HG02885 (cell line): ENCODE measurements at regions not wholly inside any gene's neighbourhood (a gene's known extent, or its start where the extent isn't known, plus 50 kb on each side); places are given as distances from the start of the nearest gene placed in this dataset.

Experiments used
- ATAC-seq: cut with Tn5 transposase; IDR thresholded peaks from one replicate; pipeline ENCODE4 v1.9.1; 2021; ENCODE audit warnings: mild to moderate bottlenecking; ENCODE audit not compliant: unreplicated experiment, poor library complexity

DNA sequence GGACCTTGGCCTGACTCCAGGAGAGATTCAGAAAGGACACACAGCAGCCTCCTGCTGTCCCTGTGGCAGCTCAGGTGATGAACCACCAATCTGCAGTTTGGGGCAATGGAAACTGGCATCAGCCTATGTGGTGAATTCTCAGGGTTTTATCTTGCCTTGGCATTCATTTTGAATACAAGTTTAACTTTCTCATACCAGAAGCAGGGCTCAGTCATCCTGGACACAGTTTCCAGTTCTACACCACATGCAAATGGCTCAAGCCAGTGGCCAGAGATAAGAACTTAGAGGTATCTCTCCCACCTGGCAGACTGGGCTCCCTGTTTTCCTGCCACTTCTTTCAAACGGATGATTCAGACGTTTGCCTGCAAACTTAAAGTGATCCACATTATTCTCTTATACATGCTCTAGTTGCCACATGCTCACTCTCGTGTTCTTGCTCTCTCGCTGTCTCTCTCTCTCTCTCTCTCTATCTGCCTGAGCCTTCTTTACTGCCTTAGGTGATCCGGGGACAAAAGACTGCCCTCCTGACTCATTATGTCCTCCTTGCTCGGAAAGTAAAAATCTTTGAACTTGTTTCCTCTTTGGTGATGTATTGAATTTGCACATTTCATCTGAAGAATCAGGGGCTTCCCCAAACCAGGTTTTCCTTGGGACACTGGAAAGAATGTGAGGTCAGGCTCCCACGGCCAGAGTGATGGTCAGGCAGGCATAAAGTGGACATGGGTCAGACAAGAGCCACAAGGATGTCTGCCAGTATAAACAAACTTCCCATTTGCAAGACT is 99.6 kb upstream of the STT3B start:
- no peak for ATAC-seq

DNA sequence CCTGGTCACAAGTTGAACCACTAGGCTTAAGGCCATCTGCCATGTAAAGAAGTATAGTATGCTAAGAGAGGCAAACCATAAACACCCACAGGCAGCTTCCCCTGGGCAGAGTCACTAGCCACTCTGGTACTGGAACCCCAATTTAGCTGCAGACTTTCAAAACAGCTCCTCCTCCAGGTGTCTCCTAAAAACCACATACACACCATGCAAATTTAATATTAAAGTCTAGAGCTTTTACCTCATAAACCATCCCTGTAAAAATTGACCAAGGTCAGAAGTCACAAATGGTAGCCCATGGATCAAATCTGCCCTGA is 99.1 kb upstream of the STT3B start:
- peak; percentile 55 for ATAC-seq

DNA sequence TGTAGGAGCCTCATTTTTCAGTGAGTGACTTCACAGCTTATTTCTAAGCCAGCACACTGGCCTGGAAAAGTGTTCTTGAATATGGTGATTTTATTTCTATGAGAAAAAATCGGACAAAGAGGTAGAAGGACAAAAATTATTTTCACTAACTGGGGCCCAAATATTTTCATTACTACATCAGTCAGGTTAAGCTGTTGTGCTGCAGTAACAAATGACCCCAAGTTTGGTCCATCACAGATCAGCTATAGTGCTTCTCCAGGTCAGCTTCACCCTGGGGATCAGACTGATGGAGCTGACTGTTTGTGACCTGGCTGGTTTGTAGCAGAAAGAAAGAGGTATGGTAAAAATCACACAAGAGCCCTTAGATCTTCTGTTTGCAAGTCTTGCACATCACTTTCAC is 97.9 kb upstream of the STT3B start:
- ATAC-seq, result no peak

DNA sequence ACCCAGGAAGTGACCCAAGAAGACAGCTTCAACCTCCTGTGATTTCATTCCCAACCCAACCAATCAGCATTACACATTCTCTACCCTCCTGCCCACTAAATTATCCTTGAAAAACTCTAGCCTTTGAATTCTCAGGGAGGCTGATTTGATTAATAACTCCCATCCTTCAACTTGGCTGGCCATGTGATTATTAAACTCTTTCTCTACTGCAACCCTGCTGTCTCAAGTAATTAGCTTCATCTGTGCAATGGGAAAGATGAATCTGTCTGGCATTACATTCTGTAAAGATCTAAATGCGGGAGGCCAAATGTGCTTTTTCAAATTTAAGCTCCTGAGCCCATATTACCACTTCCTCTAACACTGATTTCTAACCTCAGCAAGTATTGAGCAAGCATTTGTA is 95.9 kb upstream of the STT3B start:
- ATAC-seq, result no peak

DNA sequence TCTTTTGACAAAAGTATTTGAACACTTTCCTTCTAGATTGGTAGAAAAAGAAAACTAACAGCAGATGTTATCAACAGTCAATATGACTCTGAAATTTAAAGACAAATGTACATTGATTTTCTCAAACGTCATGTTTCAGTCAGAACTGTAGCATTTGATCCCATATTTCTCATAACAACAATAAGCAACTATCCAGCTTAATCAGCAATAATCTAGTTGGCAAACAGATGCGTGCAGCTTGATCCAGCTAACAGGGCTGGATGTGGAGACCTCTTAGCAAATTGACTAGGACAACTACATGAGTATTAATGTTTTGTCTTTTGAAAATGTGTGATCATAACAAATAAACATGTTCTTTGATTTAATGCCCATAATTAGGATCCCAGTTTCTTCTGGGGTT is 94.0 kb upstream of the STT3B start:
- ATAC-seq, result no peak

DNA sequence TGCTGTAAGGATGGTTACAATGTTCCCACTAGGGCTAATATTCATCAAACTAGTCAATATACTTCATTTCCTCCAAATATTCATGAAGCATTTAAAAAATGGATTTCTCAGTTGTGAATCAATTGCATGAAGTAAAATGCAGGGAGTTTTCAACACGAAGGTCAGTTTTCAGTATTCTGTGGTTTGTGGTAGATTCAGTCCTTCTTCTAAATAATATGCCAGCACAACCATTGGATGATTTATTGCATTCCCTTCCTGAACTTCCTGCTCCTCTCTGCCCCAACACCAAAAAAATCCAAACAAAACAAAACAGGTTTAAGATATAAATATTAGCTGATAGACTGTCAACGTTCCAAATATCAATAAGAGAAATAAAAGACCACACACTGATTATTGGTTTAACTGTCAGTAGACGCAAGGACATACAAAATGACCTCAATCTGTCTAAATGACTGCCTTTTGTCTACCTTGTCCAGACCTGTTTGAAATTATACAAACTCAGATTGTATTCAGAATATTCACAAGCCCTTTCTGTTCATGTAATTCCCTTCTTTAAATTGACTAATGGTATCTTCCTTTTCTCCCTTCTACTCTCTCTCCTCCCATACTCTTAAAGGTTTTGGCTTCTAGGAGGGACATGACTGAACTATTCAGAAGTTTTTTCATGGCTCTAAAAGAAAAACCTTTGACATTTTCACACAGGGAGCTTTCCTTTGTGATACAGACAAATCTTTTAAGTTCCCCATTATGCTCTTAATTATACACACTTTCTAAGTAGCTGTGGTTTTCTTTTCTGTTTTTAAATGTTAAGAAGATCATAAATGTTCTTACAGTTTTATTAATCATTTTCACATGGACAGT is 92.6 kb upstream of the STT3B start:
- ATAC-seq, result no peak

DNA sequence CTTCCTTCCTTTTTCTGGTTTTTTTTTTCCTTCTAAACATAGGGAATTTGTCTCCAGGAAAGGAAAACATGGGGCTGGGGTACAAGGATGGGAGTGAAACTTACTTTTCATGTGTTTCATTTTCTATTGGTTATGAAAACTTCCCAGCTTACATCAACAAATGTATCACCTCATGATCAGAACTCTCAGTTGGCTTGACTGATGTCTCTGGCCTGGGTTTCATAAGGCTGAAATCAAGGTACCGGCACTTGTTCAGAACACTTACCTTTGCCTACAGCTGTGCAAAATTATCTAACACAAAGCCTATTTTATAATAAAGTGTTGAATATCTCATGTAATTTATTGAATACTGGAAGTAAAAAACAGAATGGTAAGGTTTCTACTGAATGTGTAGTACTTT is 91.8 kb upstream of the STT3B start:
- ATAC-seq, result no peak

DNA sequence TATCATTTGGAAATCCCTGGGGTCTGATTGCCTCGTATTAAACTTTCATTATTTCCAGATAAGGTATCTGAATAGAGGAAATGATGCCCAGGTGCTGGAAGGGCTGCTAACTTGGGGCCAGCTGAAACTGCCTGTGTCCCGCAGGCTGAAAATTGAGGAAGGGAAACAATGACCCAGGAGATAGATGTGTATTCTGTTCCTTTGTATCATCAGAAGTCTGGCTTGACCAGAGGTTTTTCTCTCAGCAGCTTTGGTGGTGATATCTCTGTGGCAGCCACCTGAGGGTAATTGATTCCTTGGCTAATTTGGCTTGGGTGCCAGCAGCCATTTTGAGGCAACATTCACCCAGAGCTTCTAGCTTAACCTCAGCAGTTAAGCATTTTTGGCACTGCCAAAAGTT is 90.0 kb upstream of the STT3B start:
- ATAC-seq, result no peak

DNA sequence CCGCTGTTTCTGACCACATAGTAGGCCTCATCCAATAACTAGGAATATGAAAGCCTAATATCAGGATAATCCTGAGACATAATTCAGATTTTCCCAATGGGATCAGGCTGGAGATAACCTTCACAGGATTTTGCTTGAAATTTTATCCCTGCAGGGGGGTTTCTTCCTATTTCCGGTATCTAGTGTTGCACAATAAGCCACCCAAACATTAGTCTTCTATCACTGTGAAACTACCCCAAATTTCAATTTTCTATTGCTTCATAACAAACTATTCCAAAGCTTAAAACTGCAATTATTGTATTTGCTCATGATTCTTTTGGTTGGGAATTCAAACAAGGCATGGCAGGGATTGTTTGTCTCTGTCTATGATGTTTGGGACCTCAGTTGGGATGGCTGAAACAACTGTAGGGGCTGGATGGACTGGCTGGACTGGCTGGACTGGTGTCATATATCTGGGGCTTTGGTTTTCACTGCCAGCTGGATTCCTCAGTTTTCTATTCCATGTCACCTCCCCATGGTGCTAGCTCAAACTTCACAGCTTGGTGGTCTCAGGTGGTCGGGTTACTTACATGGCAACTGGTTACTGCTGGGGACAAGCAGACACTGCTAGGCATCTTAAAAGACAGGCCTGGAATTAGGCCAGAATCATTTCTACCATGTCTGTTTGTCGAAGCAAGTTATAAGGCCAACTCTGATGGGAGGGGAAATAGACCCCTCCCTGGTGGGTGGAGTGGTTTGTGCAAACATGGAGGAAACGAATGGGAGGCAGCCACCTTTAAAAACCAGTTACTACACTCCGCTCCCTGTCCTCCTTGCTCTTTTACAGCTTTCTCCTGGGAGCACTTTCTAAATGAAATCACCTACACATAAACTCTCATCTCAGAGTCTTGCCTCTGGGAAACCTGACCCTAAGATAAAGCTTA is 88.2 kb upstream of the STT3B start:
- no peak for ATAC-seq

DNA sequence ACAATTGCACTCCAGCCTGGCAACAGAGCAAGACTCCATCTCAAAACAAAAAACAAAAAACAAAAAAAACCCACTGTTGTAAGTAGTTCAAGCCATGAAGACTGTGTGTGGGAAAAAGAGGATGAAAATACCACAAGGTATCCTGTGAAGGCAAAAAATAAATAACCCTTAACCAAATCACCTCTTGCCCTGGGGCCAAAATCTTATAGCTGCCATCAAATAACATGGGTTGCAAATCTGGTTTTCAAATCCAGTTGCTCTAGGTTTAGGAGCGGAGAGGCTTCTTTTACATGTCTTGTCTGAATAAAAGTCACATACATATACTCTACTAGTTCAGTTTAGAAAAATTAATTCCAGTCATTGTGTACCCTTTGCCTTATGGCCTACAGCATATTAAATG is 87.0 kb upstream of the STT3B start:
- ATAC-seq, result no peak

DNA sequence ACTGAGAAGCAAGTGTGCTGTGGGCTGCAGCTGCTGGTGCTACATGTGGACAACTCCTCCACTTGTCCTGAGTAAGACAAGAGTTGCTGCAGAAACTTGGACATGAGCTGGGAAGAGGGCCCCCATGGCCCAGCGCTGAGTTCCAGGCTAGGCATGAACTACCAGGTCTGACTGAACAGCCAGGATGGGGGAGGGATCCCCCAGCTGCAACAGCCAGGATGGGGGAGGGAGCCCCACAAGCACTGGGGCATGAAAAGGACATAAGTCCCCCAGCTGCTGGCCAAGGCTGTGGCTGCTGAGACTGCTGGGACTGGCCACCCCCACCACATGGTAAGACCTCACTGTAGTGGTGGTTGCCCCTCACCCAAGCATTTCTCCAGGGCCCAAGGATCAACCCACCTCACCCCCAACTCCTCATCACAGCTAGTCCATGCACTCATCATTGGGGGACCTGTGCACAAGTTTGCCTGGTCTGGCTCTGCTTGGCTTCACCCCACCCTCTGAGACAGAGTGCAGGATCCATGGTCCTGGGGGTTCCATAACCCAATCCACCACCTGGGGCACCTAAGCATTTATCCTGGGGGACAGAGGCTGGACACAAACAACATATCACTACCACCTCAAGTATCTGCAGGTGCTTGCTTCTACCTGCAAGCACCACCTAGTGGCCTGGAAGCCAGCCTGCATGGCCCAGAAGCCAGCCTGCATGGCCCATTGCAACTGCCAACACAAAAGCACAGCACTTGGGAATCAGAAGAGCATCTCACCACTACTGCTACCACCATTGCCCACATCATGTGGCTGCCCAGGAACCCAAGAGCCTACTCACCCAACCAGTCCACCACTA is 84.5 kb upstream of the STT3B start:
- peak; percentile 73 for ATAC-seq

DNA sequence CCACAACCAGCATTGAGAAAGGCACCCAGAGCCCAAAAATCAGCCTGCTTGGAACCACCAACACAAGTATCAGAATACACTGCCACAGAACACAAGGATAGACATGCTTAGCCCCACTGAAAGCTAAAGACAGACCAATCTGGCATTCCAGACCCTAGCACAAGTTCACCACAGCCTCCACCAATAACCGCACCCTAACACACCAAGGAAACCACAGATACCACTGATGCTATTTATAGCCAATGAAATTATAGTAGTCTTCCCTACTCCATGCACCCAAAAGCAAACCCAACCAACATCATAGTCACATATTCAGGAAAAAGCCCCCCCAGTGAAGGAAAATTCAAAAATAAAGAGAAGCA is 83.9 kb upstream of the STT3B start:
- peak; percentile 38 for ATAC-seq

DNA sequence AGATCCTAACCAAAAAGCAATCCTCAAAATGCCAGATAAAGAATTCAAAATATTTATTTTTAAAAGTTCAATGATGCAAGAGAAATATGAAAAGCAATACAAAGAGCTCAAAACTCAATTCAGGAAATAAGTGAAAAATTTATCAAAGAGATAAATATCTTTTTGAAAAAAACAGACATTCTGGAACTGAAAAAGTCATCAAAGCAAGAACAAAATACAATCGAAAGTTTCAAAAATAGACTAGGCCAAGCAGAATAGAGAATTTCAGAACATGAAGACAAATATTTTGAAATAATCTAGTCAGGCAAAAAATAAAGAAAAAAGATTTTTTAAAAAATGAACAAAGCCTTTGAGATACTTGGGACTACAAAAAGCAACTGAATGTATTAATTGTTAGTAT is 83.4 kb upstream of the STT3B start:
- no peak for ATAC-seq

DNA sequence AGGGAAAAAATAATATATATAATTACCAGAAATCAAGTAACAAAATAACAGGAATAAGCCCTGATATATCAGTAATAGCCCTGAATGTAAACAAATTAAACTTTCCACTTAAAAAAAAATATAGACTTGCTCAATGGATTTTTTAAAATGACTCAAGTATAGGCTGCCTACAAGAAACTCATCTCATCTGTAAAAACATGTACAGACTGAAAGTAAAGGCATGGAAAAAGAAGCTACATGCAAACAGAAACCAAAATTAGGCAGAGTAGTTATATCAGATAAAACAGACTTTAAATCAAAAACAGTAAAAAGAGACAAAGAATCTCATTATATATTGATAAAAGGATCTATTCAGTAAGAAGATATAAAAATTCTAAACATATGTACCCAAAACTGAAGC is 82.4 kb upstream of the STT3B start:
- ATAC-seq, result no peak

DNA sequence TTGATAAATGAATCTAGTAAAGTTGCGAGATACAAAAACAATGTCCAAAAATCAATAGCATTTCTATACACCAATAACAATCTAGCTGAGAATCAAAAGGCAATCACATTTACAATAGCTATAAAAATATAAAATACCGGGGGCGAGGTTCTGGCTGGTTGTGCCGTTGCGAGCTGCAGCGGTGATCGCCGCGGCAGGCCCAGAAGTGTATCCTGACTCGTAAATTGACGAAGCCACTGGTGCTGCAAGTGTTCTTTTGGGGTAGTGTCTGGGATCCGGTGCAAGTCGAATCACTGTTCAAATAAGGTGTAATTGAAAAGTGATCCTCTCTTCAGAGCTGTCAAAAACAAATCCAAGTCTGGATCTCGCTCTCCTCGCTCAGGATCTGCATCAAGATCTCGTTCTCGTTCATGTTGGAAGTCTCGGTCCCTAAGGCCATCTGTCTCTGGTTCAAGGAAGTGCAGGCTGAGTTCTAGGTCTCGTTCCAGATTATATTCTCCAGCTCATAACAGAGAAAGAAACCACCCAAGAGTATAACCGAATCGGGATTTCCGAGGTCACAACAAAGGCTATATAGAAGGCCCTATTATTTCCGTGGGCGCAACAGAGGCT is 80.1 kb upstream of the STT3B start:
- ATAC-seq, result no peak

DNA sequence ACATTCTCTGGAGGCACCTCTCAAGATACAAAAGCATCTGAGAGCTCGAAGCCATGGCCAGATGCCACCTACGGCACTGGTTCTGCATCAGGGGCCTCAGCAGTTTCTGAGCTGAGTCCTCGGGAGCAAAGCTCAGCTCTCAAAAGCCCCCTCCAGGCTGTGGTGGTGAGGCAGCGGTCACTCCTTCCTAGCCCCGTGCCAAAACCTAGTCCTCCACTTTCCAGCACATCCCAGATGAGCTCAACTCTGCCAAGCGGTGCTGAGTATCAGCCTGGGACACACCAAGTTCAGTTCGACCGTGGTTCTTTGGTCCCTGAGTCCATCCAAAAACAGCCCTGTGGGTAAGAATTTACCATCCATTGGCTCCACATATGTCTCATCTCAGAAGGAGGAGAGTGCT is 79.3 kb upstream of the STT3B start:
- no peak for ATAC-seq

DNA sequence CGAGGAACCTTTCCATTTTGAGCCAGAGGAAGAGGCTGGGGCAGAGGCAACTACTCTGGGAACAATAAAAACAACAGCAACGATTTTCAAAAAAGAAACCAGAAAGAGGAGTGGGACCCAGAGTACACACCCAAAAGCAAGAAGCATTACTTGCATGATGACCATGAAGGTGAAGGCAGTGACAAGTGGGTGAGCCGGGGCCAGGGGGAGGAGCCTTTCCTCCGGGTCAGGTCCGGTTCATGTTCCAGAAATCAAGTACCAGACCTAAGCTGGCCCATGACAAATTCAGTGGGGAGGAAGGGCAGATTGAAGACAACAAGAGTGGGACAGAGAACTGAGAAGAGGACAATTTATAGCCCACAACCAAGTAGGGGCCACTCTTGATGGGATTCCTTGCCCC is 77.2 kb upstream of the STT3B start:
- ATAC-seq, result no peak

DNA sequence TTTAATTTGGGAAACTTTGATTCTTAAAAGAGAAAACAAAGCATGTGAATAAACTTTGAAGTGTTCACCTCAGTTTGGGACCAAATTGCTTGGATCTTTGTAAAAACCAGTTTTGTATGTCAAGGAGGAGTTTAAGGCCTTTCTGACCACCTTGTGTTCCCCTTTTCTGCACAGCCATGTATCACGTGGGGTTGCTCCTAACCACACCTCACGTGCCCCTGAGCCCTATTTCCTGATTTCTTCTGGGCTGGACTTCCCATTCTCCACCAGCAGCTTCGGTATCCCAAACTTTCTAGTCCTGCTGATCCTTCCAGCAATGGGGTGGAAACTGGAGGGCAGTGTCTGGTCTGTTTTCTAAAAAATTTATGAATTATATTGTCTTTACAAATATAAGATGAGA is 76.4 kb upstream of the STT3B start:
- no peak for ATAC-seq

DNA sequence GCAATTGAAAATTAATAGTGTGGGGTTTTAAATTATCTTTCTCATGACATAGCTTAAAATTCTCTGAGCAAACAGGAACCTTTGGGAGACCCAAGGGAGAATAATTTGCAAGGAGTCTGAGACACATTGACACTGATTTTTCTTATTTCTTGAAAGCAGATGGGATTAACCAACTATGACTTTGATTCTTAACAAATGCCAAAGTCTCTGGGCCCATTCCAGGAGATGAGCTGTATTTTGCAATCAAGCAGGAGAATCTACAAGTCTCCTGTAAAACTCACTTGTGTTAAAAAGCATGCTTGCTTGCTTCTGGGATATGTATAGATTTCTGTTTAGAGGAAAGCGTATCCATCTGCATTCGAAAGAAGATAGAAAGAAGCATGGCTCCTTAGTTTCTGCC is 71.3 kb upstream of the STT3B start:
- no peak for ATAC-seq
